Endothelial cell of umbilical vein (primary cell): ENCODE measurements at regions not wholly inside any gene's neighbourhood (a gene's known extent, or its start where the extent isn't known, plus 50 kb on each side); places are given as distances from the start of the nearest gene placed in this dataset.

Source experiments
- CTCF ChIP-seq, 2 donors: IDR thresholded peaks; 1 replicate in 1 of 2; 2 replicates in 1 of 2; pipeline ENCODE4 v1.5.1; 2011; ENCODE audit warnings: low read length in 2 of 2, mild to moderate bottlenecking in 2 of 2, moderate library complexity in 2 of 2, control low read depth in 1 of 2, inconsistent platforms in 1 of 2, low read depth in 1 of 2; ENCODE audit not compliant: insufficient read depth in 1 of 2; ENCODE audit errors: extremely low read depth in 1 of 2
- EZH2 ChIP-seq: IDR thresholded peaks from 2 replicates; pipeline ENCODE4 v1.6.1; 2012; ENCODE audit warnings: borderline replicate concordance, low read depth, mild to moderate bottlenecking, moderate library complexity, low read length, inconsistent platforms; ENCODE audit not compliant: severe bottlenecking
- FOS ChIP-seq: IDR thresholded peaks from 2 replicates; pipeline ENCODE4 v1.6.1; 2011; ENCODE audit warnings: mild to moderate bottlenecking, low read length, moderate library complexity, borderline replicate concordance; ENCODE audit not compliant: insufficient read depth
- JUN ChIP-seq: IDR thresholded peaks from 2 replicates; pipeline ENCODE4 v1.6.1; 2011; ENCODE audit warnings: borderline replicate concordance, low read depth; ENCODE audit not compliant: insufficient read length, insufficient read depth
- MAX ChIP-seq: IDR thresholded peaks from 2 replicates; pipeline ENCODE4 v1.6.1; 2011; ENCODE audit not compliant: insufficient read depth, insufficient read length
- MYC ChIP-seq: IDR thresholded peaks from one replicate; pipeline ENCODE4 v1.6.1; 2011; ENCODE audit warnings: mild to moderate bottlenecking, low read depth, low read length
- POLR2A ChIP-seq: IDR thresholded peaks from 2 replicates; pipeline ENCODE4 v1.6.1; 2012; ENCODE audit warnings: low read depth, mild to moderate bottlenecking, control low read depth, low read length
- POLR2AphosphoS5 ChIP-seq: IDR thresholded peaks from 2 replicates; pipeline ENCODE4 v1.6.1; 2012; ENCODE audit warnings: low read depth, mild to moderate bottlenecking, control low read depth, low read length, moderate library complexity; ENCODE audit not compliant: insufficient read depth

GRCh38 chr22:47692811-47693210, 930.4 kb downstream of the TBC1D22A start:
- TF ChIP-seq CTCF (IDR thresholded peaks at IDR 0.05; ENCODE audit: extremely low read depth in 1 of 2, insufficient read depth in 1 of 2, low read depth in 1 of 2, low read length in 2 of 2) (no peak), POLR2A (no peak), EZH2 (no peak), MYC (no peak), POLR2AphosphoS5 (no peak), FOS (no peak), JUN (no peak), MAX (no peak)
